HL-60/S4 (cell line): ENCODE measurements at regions not wholly inside any gene's neighbourhood (a gene's known extent, or its start where the extent isn't known, plus 50 kb on each side); places are given as distances from the start of the nearest gene placed in this dataset.

ENCODE experiments used
- in situ Hi-C: fragments of 300-500 bp; cut with MboI; formaldehyde crosslinking; loops from 2 replicates; pipeline ENCODE4 v1.14.3; 2022; ENCODE audit warnings: low sequenced_read_pairs

GRCh38 chr2:41989501-41990180 is 58.2 kb upstream of the PKDCC start:
- in situ Hi-C loops = no loop called here

GRCh38 chr2:41990245-41990644 is 57.6 kb upstream of the PKDCC start:
- in situ Hi-C loops = no loop called here

GRCh38 chr2:41990688-41991087 is 57.1 kb upstream of the PKDCC start:
- in situ Hi-C loops = no loop called here

- in situ Hi-C loops = no loop called here
Measured at GRCh38 chr2:41992056-41992642, 55.7 kb upstream of the PKDCC start.

- in situ Hi-C loops = no loop called here
Measured at GRCh38 chr2:41992671-41993434, 55.0 kb upstream of the PKDCC start.

- in situ Hi-C loops = no loop called here
Measured at GRCh38 chr2:41993435-41993925, 54.3 kb upstream of the PKDCC start.

GRCh38 chr2:41994233-41994637 is 53.6 kb upstream of the PKDCC start:
- in situ Hi-C loops = no loop called here

GRCh38 chr2:41994661-41995060 is 53.2 kb upstream of the PKDCC start:
- in situ Hi-C loops = no loop called here

GRCh38 chr2:41997561-41997960 is 50.3 kb upstream of the PKDCC start:
- in situ Hi-C loops = no loop called here
